ENCODE measurements at regions not wholly inside any gene's neighbourhood (a gene's known extent, or its start where the extent isn't known, plus 50 kb on each side); places are given as distances from the start of the nearest gene placed in this dataset.

DNA sequence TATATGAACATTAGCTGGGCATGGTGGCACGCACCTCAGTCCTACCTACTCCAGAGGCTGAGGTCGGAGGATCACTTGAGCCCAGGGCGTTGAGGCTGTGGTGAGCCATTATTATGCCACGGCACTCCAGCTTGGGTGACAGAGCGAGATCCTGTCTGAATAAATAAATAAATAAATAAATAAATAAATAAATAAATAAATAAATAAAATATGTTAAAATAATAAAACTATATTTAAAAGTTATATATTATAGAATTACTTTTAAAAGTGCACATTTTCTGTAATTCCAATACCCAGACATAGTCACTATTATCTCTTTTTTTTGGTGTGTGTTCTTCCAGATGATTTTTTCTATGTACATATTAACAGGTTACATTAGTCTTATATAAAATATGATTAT lies 382.0 kb upstream of the ROBO2 start:
- Histone ChIP-seq H3K4me3 (ENCODE audit: insufficient read depth in 1 of 2, low read depth in 1 of 2, low read length in 2 of 2) (no peak overlapping the region), H3K79me1 (replicated peaks; ENCODE audit: low read length, poor library complexity, severe bottlenecking) (no peaks in the 10 kb centered on the region), H3K9me3 (ENCODE audit: control insufficient read depth, low read length) (no peaks in the 10 kb centered on the region), H2AK5ac (ENCODE audit: low read length, severe bottlenecking) (no peak overlapping the region), H3K14ac (ENCODE audit: low read length in 2 of 2) (no peak overlapping the region), H3K36me3 (ENCODE audit: control insufficient read depth in 1 of 2, insufficient read depth in 2 of 2, low read depth in 1 of 2, low read length in 2 of 2) (no peaks in the 10 kb centered on the region), H3K4me1 (ENCODE audit: control insufficient read depth, insufficient read depth, low read depth, low read length) (no peaks in the 10 kb centered on the region), H3K23ac (ENCODE audit: low read length in 2 of 2) (no peak overlapping the region), H2AFZ (ENCODE audit: low read depth, low read length) (no peak overlapping the region), H3K4me2 (ENCODE audit: low read length, poor library complexity, severe bottlenecking) (no peak overlapping the region), H4K8ac (ENCODE audit: low read length) (no peak overlapping the region), H2BK12ac (ENCODE audit: low read length in 2 of 2) (no peak overlapping the region), H3K27ac (ENCODE audit: low read length, poor library complexity, severe bottlenecking) (no peak overlapping the region), H2BK5ac (ENCODE audit: low read depth, low read length, poor library complexity, severe bottlenecking) (no peak overlapping the region), H4K91ac (ENCODE audit: low read length) (no peak overlapping the region), H3K4ac (ENCODE audit: low read depth in 1 of 2, low read length in 2 of 2) (no peak overlapping the region), H3K9ac (ENCODE audit: low read length) (no peak overlapping the region), H3K18ac (ENCODE audit: low read depth in 1 of 2, low read length in 2 of 2) (no peak overlapping the region), H2BK15ac (ENCODE audit: low read depth, poor library complexity, severe bottlenecking) (no peak overlapping the region), H2BK120ac (ENCODE audit: low read depth, low read length) (no peak overlapping the region), H3K27me3 (ENCODE audit: control insufficient read depth in 1 of 2, insufficient read depth in 1 of 2, low read length in 2 of 2) (no peaks in the 10 kb centered on the region)
- 100% methylated on average over 3 of the region's 5 CpGs for WGBS
- no peak for DNase-seq

DNA sequence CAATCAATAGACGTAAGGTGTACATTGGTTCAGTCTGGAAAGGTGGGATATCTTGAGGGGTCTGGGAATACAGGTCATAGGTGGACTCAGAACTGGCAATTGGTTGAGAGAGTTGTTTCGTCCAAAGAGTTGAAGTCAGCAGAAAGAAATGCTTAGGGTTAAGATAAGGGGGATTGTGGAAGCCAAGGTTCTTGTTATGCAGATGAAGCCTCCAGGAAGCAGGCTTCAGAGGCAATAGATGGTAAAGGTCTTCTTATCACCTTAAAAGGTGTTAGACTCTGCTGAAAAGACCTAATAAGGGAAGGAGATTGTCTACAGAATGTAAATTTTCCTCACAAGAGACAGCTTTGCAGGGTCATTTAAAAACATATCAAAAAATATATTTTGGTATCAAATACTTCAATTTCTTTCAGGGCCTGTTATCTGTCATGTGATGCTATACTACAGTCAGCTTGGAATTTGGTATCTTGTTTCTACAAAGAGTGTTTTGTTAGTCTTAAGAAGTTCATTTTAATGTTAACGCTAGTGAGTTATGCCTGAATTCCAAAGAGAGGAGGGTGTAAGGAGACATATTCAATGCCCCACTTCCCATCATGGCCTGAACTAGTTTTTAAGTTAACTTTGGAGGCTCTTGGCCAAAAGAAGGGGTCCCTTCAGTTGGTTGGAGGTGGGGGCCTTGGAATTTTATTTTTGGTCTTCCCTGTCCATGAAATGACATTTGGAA lies 378.2 kb upstream of the ROBO2 start:
- Histone ChIP-seq H2BK12ac (ENCODE audit: low read length in 2 of 2) (no peak overlapping the region), H3K36me3 (ENCODE audit: control insufficient read depth in 1 of 2, insufficient read depth in 2 of 2, low read depth in 1 of 2, low read length in 2 of 2) (no peaks in the 10 kb centered on the region), H2AFZ (ENCODE audit: low read depth, low read length) (no peak overlapping the region), H3K4me3 (ENCODE audit: insufficient read depth in 1 of 2, low read depth in 1 of 2, low read length in 2 of 2) (no peak overlapping the region), H3K4ac (ENCODE audit: low read depth in 1 of 2, low read length in 2 of 2) (no peak overlapping the region), H3K9ac (ENCODE audit: low read length) (no peak overlapping the region), H3K4me1 (ENCODE audit: control insufficient read depth, insufficient read depth, low read depth, low read length) (no peaks in the 10 kb centered on the region), H2BK15ac (ENCODE audit: low read depth, poor library complexity, severe bottlenecking) (no peak overlapping the region), H3K14ac (ENCODE audit: low read length in 2 of 2) (no peak overlapping the region), H3K18ac (ENCODE audit: low read depth in 1 of 2, low read length in 2 of 2) (no peak overlapping the region), H3K4me2 (ENCODE audit: low read length, poor library complexity, severe bottlenecking) (no peak overlapping the region), H3K23ac (ENCODE audit: low read length in 2 of 2) (no peak overlapping the region), H2BK120ac (ENCODE audit: low read depth, low read length) (no peak overlapping the region), H3K79me1 (replicated peaks; ENCODE audit: low read length, poor library complexity, severe bottlenecking) (no peaks in the 10 kb centered on the region), H2BK5ac (ENCODE audit: low read depth, low read length, poor library complexity, severe bottlenecking) (no peak overlapping the region), H3K9me3 (ENCODE audit: control insufficient read depth, low read length) (no peaks in the 10 kb centered on the region), H3K27me3 (ENCODE audit: control insufficient read depth in 1 of 2, insufficient read depth in 1 of 2, low read length in 2 of 2) (no peaks in the 10 kb centered on the region), H2AK5ac (ENCODE audit: low read length, severe bottlenecking) (no peak overlapping the region), H4K8ac (ENCODE audit: low read length) (no peak overlapping the region), H3K27ac (ENCODE audit: low read length, poor library complexity, severe bottlenecking) (no peak overlapping the region), H4K91ac (ENCODE audit: low read length) (no peak overlapping the region)
- no peak for DNase-seq
- WGBS = 84% methylated on average over 3 of the region's 3 CpGs

DNA sequence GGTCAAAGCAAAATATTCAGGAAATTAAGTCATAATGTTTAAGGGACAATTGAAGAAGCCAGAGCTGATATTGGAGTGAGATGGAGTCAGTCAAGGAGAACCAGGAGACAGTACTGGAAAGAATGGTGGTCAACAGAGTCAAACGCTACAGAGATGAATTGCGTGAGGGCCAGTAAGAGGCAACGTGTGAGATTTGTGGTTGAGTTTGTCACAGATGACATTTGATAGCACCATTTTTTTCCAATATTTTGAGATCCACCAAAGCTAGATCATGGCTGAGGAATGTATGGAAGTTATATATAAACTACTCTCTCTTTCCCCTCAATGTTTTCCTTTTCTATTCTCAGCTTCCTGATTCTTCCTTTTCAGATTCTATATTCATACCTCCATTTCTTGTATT lies 375.1 kb upstream of the ROBO2 start:
- Histone ChIP-seq H2BK5ac (ENCODE audit: low read depth, low read length, poor library complexity, severe bottlenecking) (no peak overlapping the region), H2AK5ac (ENCODE audit: low read length, severe bottlenecking) (no peak overlapping the region), H3K18ac (ENCODE audit: low read depth in 1 of 2, low read length in 2 of 2) (no peak overlapping the region), H3K9ac (ENCODE audit: low read length) (no peak overlapping the region), H3K36me3 (ENCODE audit: control insufficient read depth in 1 of 2, insufficient read depth in 2 of 2, low read depth in 1 of 2, low read length in 2 of 2) (no peaks in the 10 kb centered on the region), H3K14ac (ENCODE audit: low read length in 2 of 2) (no peak overlapping the region), H3K23ac (ENCODE audit: low read length in 2 of 2) (no peak overlapping the region), H2AFZ (ENCODE audit: low read depth, low read length) (no peak overlapping the region), H3K27ac (ENCODE audit: low read length, poor library complexity, severe bottlenecking) (no peak overlapping the region), H3K4ac (ENCODE audit: low read depth in 1 of 2, low read length in 2 of 2) (no peak overlapping the region), H2BK12ac (ENCODE audit: low read length in 2 of 2) (no peak overlapping the region), H3K4me3 (ENCODE audit: insufficient read depth in 1 of 2, low read depth in 1 of 2, low read length in 2 of 2) (no peak overlapping the region), H4K91ac (ENCODE audit: low read length) (no peak overlapping the region), H3K4me1 (ENCODE audit: control insufficient read depth, insufficient read depth, low read depth, low read length) (no peaks in the 10 kb centered on the region), H3K9me3 (ENCODE audit: control insufficient read depth, low read length) (no peaks in the 10 kb centered on the region), H2BK15ac (ENCODE audit: low read depth, poor library complexity, severe bottlenecking) (no peak overlapping the region), H3K79me1 (replicated peaks; ENCODE audit: low read length, poor library complexity, severe bottlenecking) (no peaks in the 10 kb centered on the region), H3K27me3 (ENCODE audit: control insufficient read depth in 1 of 2, insufficient read depth in 1 of 2, low read length in 2 of 2) (no peaks in the 10 kb centered on the region), H2BK120ac (ENCODE audit: low read depth, low read length) (no peak overlapping the region), H4K8ac (ENCODE audit: low read length) (no peak overlapping the region), H3K4me2 (ENCODE audit: low read length, poor library complexity, severe bottlenecking) (no peak overlapping the region)
- WGBS = 100% methylated on average over 3 of the region's 3 CpGs
- no peak for DNase-seq

DNA sequence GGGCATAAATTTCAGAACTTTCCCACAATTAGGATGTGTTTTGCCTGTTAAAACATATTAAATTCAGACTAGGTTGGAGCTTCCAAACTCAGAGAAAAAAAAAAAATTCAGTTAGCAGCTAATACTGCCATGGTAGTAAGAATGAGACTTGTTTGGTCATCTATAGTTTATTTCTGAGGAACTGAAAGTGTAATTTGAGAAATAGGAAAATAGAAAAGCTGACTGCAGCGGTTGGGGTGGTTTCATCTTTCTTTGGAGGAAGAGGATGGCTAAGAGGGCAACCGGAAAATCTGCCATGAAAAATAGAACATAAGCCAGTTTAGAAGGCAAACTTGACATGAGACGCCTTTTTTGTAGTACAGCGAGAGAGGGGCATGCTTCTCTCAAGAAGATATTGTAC lies 371.2 kb upstream of the ROBO2 start:
- no peak overlapping the region for H2BK15ac ChIP-seq (ENCODE audit: low read depth, poor library complexity, severe bottlenecking)
- no peak overlapping the region for H3K4me2 ChIP-seq (ENCODE audit: low read length, poor library complexity, severe bottlenecking)
- H4K8ac ChIP-seq (ENCODE audit: low read length) = no peak overlapping the region
- no peak overlapping the region for H3K4ac ChIP-seq (ENCODE audit: low read depth in 1 of 2, low read length in 2 of 2)
- no peaks in the 10 kb centered on the region for H3K79me1 ChIP-seq (replicated peaks; ENCODE audit: low read length, poor library complexity, severe bottlenecking)
- no peak overlapping the region for H2BK12ac ChIP-seq (ENCODE audit: low read length in 2 of 2)
- no peaks in the 10 kb centered on the region for H3K9me3 ChIP-seq (ENCODE audit: control insufficient read depth, low read length)
- DNase-seq = no peak
- H3K18ac ChIP-seq (ENCODE audit: low read depth in 1 of 2, low read length in 2 of 2) = no peak overlapping the region
- H3K23ac ChIP-seq (ENCODE audit: low read length in 2 of 2) = no peak overlapping the region
- H3K9ac ChIP-seq (ENCODE audit: low read length) = no peak overlapping the region
- no peak overlapping the region for H2AK5ac ChIP-seq (ENCODE audit: low read length, severe bottlenecking)
- WGBS = 96% methylated on average over 4 of the region's 4 CpGs
- no peak overlapping the region for H2AFZ ChIP-seq (ENCODE audit: low read depth, low read length)
- no peak overlapping the region for H2BK5ac ChIP-seq (ENCODE audit: low read depth, low read length, poor library complexity, severe bottlenecking)
- no peaks in the 10 kb centered on the region for H3K4me1 ChIP-seq (ENCODE audit: control insufficient read depth, insufficient read depth, low read depth, low read length)
- no peak overlapping the region for H3K14ac ChIP-seq (ENCODE audit: low read length in 2 of 2)
- H3K27ac ChIP-seq (ENCODE audit: low read length, poor library complexity, severe bottlenecking) = no peak overlapping the region
- no peaks in the 10 kb centered on the region for H3K36me3 ChIP-seq (ENCODE audit: control insufficient read depth in 1 of 2, insufficient read depth in 2 of 2, low read depth in 1 of 2, low read length in 2 of 2)
- no peak overlapping the region for H2BK120ac ChIP-seq (ENCODE audit: low read depth, low read length)
- no peaks in the 10 kb centered on the region for H3K27me3 ChIP-seq (ENCODE audit: control insufficient read depth in 1 of 2, insufficient read depth in 1 of 2, low read length in 2 of 2)
- H3K4me3 ChIP-seq (ENCODE audit: insufficient read depth in 1 of 2, low read depth in 1 of 2, low read length in 2 of 2) = no peak overlapping the region
- H4K91ac ChIP-seq (ENCODE audit: low read length) = no peak overlapping the region

All from mesenchymal stem cell (in vitro differentiated cells and primary cell).